HG03442 (cell line): ENCODE measurements at regions not wholly inside any gene's neighbourhood (a gene's known extent, or its start where the extent isn't known, plus 50 kb on each side); places are given as distances from the start of the nearest gene placed in this dataset.
"Not testable (repeated sequence)": the region's sequence is repeated elsewhere in the genome, so short reads cannot be mapped to it uniquely, and the experiment has no call there.

Experiments used
- ATAC-seq: cut with Tn5 transposase; IDR thresholded peaks from one replicate; pipeline ENCODE4 v1.9.1; 2021; ENCODE audit warnings: mild to moderate bottlenecking, moderate library complexity; ENCODE audit not compliant: unreplicated experiment

- no peak for ATAC-seq
Observed at GRCh38 chr12:92244036-92244435, 98.4 kb upstream of the BTG1 start.

GRCh38 chr12:92242907-92243306 lies 97.3 kb upstream of the BTG1 start:
- no peak for ATAC-seq

GRCh38 chr12:92237762-92238523 lies 92.3 kb upstream of the BTG1 start:
- ATAC-seq: no peak

GRCh38 chr12:92237262-92237661 lies 91.6 kb upstream of the BTG1 start:
- ATAC-seq: no peak

GRCh38 chr12:92235703-92236472 lies 90.2 kb upstream of the BTG1 start:
- ATAC-seq: no peak

GRCh38 chr12:92234533-92234932 lies 88.9 kb upstream of the BTG1 start:
- ATAC-seq: no peak

GRCh38 chr12:92233346-92234015 lies 87.8 kb upstream of the BTG1 start:
- no peak for ATAC-seq

GRCh38 chr12:92232371-92232932 lies 86.8 kb upstream of the BTG1 start:
- not testable (repeated sequence) for ATAC-seq

- ATAC-seq: not testable (repeated sequence)
Observed at GRCh38 chr12:92231945-92232344, 86.3 kb upstream of the BTG1 start.

GRCh38 chr12:92231532-92231931 lies 85.9 kb upstream of the BTG1 start:
- not testable (repeated sequence) for ATAC-seq

- ATAC-seq: no peak
Observed at GRCh38 chr12:92229381-92229780, 83.7 kb upstream of the BTG1 start.

- ATAC-seq: no peak
Observed at GRCh38 chr12:92226961-92227360, 81.3 kb upstream of the BTG1 start.

- ATAC-seq: no peak
Observed at GRCh38 chr12:92226071-92226661, 80.5 kb upstream of the BTG1 start.

GRCh38 chr12:92224685-92225331 lies 79.2 kb upstream of the BTG1 start:
- ATAC-seq: no peak

GRCh38 chr12:92223481-92223880 lies 77.8 kb upstream of the BTG1 start:
- no peak for ATAC-seq

- no peak for ATAC-seq
Observed at GRCh38 chr12:92221656-92222315, 76.1 kb upstream of the BTG1 start.

- ATAC-seq: peak; percentile 55
Observed at GRCh38 chr12:92218394-92219077, 72.9 kb upstream of the BTG1 start.

- ATAC-seq: no peak
Observed at GRCh38 chr12:92216092-92216491, 70.4 kb upstream of the BTG1 start.

GRCh38 chr12:92215358-92215757 lies 69.7 kb upstream of the BTG1 start:
- ATAC-seq: no peak
